GM23338 (cell line): ENCODE measurements at regions not wholly inside any gene's neighbourhood (a gene's known extent, or its start where the extent isn't known, plus 50 kb on each side); places are given as distances from the start of the nearest gene placed in this dataset.

Experiments used
- CREB1 ChIP-seq: fragments of 250-450 bp; sonication (Bioruptor Pico); IDR thresholded peaks from 2 replicates; pipeline ENCODE4 v1.5.0; 2020; ENCODE audit warnings: low read depth, mild to moderate bottlenecking, moderate library complexity
- EZH2 ChIP-seq: fragments of 200-600 bp; sonication (generic); IDR thresholded peaks from one replicate; pipeline ENCODE4 v1.8.0; 2017; ENCODE audit warnings: antibody characterized with exemption, mild to moderate bottlenecking, low read depth; ENCODE audit not compliant: unreplicated experiment
- EZH2phosphoT487 ChIP-seq: fragments of 200-600 bp; sonication (generic); IDR thresholded peaks from one replicate; pipeline ENCODE4 v1.8.1; 2018; ENCODE audit warnings: antibody characterized with exemption; ENCODE audit not compliant: unreplicated experiment
- JUNB ChIP-seq: IDR thresholded peaks from one replicate; pipeline ENCODE4 v1.6.1; 2016; ENCODE audit warnings: antibody characterized with exemption; ENCODE audit not compliant: unreplicated experiment
- NANOG ChIP-seq: IDR thresholded peaks from 2 replicates; pipeline ENCODE4 v1.6.1; 2016; ENCODE audit warnings: antibody characterized with exemption, borderline replicate concordance
- POLR2AphosphoS5 ChIP-seq: IDR thresholded peaks from 2 replicates; pipeline ENCODE4 v1.6.1; 2016; ENCODE audit warnings: antibody characterized with exemption, low read depth
- STAT1 ChIP-seq: IDR thresholded peaks from one replicate; pipeline ENCODE4 v1.6.1; 2016; ENCODE audit warnings: antibody characterized with exemption; ENCODE audit not compliant: unreplicated experiment
- ZNF114 ChIP-seq: fragments of 250-450 bp; sonication (Bioruptor Pico); IDR thresholded peaks from 2 replicates; pipeline ENCODE4 v1.5.0; 2020; ENCODE audit warnings: mild to moderate bottlenecking, moderate library complexity
- ZNF331 ChIP-seq: fragments of 250-450 bp; sonication (Bioruptor Pico); IDR thresholded peaks from 2 replicates; pipeline ENCODE4 v1.5.0; 2020; ENCODE audit warnings: low read depth, mild to moderate bottlenecking, moderate library complexity
- TF ChIP-seq, protein P1 (sequence below), 2 experiments: fragments of 200-600 bp in 1 of 2; sonication (generic) in 1 of 2; conservative IDR thresholded peaks; 2 replicates each; pipeline versions ENCODE4 v1.5.1 to v1.6.1; 2016 to 2017; ENCODE audit warnings: antibody characterized with exemption in 2 of 2, low read depth in 2 of 2, mild to moderate bottlenecking in 2 of 2, moderate library complexity in 1 of 2
- TF ChIP-seq, protein P2 (sequence below): IDR thresholded peaks from one replicate; pipeline ENCODE4 v1.6.1; 2018; ENCODE audit warnings: antibody characterized with exemption; ENCODE audit not compliant: unreplicated experiment
- TF ChIP-seq, protein P3 (sequence below): IDR thresholded peaks from 2 replicates; pipeline ENCODE4 v1.6.1; 2016; ENCODE audit warnings: antibody characterized with exemption
- TF ChIP-seq, protein P4 (sequence below): fragments of 250-450 bp; sonication (Bioruptor Pico); IDR thresholded peaks from 2 replicates; pipeline ENCODE4 v1.5.0; 2020; ENCODE audit warnings: mild to moderate bottlenecking, moderate library complexity

DNA sequence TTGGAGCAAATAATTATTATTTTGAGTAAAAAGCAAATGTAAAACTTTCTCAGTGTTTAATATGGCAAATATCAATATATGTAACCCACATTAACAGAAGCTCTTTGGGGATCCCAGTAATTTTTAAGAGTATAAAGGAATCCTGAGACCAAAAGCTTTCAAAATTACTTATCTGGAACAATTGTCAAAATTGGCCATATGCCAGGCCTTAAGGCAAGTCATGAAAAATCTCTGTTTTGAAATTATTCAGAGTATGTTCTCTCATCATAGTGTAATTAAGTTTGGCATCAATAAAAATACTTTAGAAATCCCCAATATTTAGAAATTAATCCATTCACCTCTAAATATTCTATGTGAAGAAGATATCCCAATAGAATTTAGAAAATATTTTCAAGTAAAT lies 225.3 kb upstream of the ARL4C start:
- TF ChIP-seq, protein P1, sequence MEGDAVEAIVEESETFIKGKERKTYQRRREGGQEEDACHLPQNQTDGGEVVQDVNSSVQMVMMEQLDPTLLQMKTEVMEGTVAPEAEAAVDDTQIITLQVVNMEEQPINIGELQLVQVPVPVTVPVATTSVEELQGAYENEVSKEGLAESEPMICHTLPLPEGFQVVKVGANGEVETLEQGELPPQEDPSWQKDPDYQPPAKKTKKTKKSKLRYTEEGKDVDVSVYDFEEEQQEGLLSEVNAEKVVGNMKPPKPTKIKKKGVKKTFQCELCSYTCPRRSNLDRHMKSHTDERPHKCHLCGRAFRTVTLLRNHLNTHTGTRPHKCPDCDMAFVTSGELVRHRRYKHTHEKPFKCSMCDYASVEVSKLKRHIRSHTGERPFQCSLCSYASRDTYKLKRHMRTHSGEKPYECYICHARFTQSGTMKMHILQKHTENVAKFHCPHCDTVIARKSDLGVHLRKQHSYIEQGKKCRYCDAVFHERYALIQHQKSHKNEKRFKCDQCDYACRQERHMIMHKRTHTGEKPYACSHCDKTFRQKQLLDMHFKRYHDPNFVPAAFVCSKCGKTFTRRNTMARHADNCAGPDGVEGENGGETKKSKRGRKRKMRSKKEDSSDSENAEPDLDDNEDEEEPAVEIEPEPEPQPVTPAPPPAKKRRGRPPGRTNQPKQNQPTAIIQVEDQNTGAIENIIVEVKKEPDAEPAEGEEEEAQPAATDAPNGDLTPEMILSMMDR (conservative IDR thresholded peaks at IDR 0.05; ENCODE audit: low read depth in 2 of 2), result no peak
- TF ChIP-seq POLR2AphosphoS5 (no peak), EZH2 (no peak), JUNB (no peak), CREB1 (CRISPR knock-in tag) (no peak), EZH2phosphoT487 (no peak), ZNF114 (no peak), NANOG (no peak), ZNF331 (CRISPR knock-in tag) (no peak), STAT1 (no peak)
- TF ChIP-seq, protein P2, sequence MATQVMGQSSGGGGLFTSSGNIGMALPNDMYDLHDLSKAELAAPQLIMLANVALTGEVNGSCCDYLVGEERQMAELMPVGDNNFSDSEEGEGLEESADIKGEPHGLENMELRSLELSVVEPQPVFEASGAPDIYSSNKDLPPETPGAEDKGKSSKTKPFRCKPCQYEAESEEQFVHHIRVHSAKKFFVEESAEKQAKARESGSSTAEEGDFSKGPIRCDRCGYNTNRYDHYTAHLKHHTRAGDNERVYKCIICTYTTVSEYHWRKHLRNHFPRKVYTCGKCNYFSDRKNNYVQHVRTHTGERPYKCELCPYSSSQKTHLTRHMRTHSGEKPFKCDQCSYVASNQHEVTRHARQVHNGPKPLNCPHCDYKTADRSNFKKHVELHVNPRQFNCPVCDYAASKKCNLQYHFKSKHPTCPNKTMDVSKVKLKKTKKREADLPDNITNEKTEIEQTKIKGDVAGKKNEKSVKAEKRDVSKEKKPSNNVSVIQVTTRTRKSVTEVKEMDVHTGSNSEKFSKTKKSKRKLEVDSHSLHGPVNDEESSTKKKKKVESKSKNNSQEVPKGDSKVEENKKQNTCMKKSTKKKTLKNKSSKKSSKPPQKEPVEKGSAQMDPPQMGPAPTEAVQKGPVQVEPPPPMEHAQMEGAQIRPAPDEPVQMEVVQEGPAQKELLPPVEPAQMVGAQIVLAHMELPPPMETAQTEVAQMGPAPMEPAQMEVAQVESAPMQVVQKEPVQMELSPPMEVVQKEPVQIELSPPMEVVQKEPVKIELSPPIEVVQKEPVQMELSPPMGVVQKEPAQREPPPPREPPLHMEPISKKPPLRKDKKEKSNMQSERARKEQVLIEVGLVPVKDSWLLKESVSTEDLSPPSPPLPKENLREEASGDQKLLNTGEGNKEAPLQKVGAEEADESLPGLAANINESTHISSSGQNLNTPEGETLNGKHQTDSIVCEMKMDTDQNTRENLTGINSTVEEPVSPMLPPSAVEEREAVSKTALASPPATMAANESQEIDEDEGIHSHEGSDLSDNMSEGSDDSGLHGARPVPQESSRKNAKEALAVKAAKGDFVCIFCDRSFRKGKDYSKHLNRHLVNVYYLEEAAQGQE, result no peak
- TF ChIP-seq, protein P3, sequence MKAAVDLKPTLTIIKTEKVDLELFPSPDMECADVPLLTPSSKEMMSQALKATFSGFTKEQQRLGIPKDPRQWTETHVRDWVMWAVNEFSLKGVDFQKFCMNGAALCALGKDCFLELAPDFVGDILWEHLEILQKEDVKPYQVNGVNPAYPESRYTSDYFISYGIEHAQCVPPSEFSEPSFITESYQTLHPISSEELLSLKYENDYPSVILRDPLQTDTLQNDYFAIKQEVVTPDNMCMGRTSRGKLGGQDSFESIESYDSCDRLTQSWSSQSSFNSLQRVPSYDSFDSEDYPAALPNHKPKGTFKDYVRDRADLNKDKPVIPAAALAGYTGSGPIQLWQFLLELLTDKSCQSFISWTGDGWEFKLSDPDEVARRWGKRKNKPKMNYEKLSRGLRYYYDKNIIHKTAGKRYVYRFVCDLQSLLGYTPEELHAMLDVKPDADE, result no peak
- TF ChIP-seq, protein P4, sequence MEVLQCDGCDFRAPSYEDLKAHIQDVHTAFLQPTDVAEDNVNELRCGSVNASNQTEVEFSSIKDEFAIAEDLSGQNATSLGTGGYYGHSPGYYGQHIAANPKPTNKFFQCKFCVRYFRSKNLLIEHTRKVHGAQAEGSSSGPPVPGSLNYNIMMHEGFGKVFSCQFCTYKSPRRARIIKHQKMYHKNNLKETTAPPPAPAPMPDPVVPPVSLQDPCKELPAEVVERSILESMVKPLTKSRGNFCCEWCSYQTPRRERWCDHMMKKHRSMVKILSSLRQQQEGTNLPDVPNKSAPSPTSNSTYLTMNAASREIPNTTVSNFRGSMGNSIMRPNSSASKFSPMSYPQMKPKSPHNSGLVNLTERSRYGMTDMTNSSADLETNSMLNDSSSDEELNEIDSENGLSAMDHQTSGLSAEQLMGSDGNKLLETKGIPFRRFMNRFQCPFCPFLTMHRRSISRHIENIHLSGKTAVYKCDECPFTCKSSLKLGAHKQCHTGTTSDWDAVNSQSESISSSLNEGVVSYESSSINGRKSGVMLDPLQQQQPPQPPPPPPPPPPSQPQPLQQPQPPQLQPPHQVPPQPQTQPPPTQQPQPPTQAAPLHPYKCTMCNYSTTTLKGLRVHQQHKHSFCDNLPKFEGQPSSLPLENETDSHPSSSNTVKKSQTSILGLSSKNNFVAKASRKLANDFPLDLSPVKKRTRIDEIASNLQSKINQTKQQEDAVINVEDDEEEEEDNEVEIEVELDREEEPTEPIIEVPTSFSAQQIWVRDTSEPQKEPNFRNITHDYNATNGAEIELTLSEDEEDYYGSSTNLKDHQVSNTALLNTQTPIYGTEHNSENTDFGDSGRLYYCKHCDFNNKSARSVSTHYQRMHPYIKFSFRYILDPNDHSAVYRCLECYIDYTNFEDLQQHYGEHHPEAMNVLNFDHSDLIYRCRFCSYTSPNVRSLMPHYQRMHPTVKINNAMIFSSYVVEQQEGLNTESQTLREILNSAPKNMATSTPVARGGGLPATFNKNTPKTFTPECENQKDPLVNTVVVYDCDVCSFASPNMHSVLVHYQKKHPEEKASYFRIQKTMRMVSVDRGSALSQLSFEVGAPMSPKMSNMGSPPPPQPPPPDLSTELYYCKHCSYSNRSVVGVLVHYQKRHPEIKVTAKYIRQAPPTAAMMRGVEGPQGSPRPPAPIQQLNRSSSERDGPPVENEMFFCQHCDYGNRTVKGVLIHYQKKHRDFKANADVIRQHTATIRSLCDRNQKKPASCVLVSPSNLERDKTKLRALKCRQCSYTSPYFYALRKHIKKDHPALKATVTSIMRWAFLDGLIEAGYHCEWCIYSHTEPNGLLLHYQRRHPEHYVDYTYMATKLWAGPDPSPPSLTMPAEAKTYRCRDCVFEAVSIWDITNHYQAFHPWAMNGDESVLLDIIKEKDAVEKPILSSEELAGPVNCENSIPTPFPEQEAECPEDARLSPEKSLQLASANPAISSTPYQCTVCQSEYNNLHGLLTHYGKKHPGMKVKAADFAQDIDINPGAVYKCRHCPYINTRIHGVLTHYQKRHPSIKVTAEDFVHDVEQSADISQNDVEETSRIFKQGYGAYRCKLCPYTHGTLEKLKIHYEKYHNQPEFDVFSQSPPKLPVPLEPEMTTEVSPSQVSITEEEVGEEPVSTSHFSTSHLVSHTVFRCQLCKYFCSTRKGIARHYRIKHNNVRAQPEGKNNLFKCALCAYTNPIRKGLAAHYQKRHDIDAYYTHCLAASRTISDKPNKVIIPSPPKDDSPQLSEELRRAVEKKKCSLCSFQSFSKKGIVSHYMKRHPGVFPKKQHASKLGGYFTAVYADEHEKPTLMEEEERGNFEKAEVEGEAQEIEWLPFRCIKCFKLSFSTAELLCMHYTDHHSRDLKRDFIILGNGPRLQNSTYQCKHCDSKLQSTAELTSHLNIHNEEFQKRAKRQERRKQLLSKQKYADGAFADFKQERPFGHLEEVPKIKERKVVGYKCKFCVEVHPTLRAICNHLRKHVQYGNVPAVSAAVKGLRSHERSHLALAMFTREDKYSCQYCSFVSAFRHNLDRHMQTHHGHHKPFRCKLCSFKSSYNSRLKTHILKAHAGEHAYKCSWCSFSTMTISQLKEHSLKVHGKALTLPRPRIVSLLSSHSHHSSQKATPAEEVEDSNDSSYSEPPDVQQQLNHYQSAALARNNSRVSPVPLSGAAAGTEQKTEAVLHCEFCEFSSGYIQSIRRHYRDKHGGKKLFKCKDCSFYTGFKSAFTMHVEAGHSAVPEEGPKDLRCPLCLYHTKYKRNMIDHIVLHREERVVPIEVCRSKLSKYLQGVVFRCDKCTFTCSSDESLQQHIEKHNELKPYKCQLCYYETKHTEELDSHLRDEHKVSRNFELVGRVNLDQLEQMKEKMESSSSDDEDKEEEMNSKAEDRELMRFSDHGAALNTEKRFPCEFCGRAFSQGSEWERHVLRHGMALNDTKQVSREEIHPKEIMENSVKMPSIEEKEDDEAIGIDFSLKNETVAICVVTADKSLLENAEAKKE (CRISPR knock-in tag), result no peak
